A549 (cell line): ENCODE measurements at regions not wholly inside any gene's neighbourhood (a gene's known extent, or its start where the extent isn't known, plus 50 kb on each side); places are given as distances from the start of the nearest gene placed in this dataset.

ENCODE experiments used
- CTCF ChIP-seq: fragments of >200 bp; sonication (Bioruptor Twin); formaldehyde crosslinking; IDR thresholded peaks from 3 replicates; pipeline ENCODE4 v1.5.1; 2016
- EP300 ChIP-seq, 2 experiments: fragments of >200 bp; sonication (Bioruptor Twin); formaldehyde crosslinking; IDR thresholded peaks; 2 replicates in 1 of 2; 3 replicates in 1 of 2; pipeline ENCODE4 v1.6.1; 2016 to 2017
- PHF8 ChIP-seq: fragments of 200-600 bp; sonication (generic); IDR thresholded peaks from 2 replicates; pipeline ENCODE4 v1.6.1; 2016; ENCODE audit warnings: low read depth, mild to moderate bottlenecking, antibody characterized with exemption, moderate library complexity, borderline replicate concordance
- POLR2A ChIP-seq: IDR thresholded peaks from 2 replicates; pipeline ENCODE4 v1.6.1; 2012; ENCODE audit warnings: mild to moderate bottlenecking, low read length

- TF ChIP-seq CTCF (no peak), POLR2A (no peak), EP300 (IDR thresholded peaks at IDR 0.05) (no peak), PHF8 (no peak)
Observed at GRCh38 chr6:88403486-88403885, 237.3 kb upstream of the CNR1 start.
